GM19099 (cell line): ENCODE measurements at regions not wholly inside any gene's neighbourhood (a gene's known extent, or its start where the extent isn't known, plus 50 kb on each side); places are given as distances from the start of the nearest gene placed in this dataset.

Experiments used
- POLR2A ChIP-seq: IDR thresholded peaks from 3 replicates; pipeline ENCODE4 v1.6.1; 2011; ENCODE audit warnings: low read depth; ENCODE audit not compliant: insufficient read length; ENCODE audit errors: extremely low read depth

- no peak for TF ChIP-seq POLR2A
Observed at GRCh38 chr3:145448436-145448835, 712.5 kb downstream of the PLOD2 start.

DNA sequence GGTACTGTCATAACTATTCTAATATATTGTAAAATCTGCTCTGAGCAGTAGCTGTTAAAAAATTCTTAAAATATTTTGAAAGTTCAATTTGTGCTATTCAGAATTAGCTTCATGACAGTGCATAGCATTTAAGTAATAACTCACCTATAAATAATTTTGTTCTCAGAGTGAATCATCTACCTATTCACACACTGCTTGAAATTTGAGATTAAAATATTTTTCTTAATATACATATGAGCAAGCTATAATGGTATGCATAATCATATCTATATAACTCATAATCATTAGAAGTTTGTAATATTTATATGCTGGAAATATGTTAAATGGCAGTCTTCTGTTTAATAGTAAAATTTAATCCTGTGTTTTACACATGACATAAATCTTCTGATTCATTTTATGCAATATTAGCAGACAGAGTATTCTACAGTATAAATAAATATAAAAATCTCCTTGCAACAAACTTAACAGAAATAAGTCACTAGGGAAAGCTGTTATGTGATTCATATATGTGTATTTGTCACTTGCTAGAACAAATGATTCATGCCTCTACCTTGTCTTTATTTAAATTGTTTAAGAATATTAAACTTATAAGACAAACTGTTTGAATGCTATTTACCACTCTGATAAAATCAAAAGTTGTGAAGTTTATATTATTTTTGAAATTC, 710.8 kb downstream of the PLOD2 start:
- no peak for TF ChIP-seq POLR2A

- TF ChIP-seq POLR2A: no peak
Observed at GRCh38 chr3:145457825-145458552, 703.0 kb downstream of the PLOD2 start.

GRCh38 chr3:145471976-145472375, 689.0 kb downstream of the PLOD2 start:
- TF ChIP-seq POLR2A: no peak

GRCh38 chr3:145483992-145484391, 677.0 kb downstream of the PLOD2 start:
- no peak for TF ChIP-seq POLR2A

DNA sequence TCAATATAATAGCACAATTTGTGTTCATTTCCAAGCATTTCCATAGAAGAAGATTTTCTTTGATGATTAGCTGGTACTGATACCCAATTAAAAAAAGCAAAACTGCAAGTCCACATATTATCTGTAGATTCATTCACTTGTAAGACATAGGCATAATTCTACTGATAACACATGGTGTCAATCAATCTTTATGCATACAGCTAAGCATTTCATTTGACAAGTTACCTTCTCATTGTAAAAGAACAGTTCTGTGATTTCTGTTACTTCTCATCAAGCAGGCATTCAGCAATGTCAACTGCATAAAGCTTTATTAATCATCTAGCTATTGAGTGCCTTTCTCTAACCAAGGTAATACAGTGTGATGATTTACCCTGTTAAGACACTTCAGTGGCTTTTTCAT, 672.0 kb downstream of the PLOD2 start:
- no peak for TF ChIP-seq POLR2A

DNA sequence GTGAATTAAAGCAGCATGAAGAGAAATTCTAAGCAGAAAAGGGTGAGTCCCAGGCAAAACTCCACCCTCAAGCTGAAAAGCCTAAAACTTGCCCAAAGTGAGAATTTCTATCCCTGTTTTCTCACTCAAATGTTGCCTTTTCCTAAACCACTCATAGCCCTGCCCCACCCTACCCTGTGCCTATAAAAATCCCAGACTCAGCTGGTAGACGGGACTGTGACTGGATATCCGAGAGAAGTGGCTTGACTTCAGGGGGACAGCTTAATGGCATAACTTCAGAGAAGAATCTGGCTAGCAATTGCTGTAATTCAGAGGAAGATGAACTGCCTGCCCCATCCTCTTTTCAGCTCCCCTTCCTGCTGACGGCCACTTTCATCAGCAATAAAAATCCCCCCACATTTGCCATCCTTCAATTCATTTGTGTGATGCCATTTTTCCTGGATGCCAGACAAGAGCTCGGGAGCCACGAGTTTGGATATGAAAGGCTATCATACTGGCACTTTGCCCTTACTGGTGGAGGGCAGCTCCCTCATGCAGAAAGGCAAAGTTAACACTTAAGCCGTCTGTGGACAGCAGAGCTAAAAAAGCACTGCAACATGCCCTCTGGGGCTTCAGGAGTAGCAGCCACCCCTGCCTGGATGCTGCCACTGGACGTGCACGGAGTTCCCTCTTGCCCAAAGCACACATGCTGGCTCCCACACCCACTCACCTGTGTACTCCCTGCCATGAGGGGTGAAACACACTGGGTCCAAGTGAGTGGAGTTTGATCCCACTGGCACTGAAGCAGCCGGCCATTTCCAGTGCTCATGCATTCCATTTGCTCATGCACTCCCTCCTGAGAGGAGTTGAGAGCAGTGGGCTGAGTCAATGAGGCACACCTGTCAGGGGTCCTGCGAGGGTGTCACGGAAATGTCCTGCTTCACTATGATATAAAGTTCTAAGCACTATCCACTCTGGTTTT, 670.6 kb downstream of the PLOD2 start:
- no peak for TF ChIP-seq POLR2A

GRCh38 chr3:145492456-145492855, 668.5 kb downstream of the PLOD2 start:
- no peak for TF ChIP-seq POLR2A

DNA sequence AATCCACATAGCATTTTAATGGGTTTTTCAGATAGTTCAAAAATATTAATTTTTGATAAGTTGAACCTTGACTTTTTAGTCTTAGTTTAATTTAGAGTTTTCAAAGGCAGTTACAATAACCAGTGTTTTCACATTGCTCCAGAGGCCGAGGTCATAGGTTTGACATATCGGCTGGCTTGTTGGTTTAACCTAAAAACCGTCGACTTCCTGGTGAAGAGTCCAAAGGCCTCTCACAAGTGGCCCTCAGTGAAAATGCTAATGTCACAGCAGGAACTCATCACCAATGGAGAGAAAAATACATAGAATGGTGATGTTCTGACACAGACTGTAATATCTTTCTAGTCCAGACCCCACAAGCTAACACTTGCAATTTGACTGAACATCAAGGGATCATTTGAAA, 642.3 kb downstream of the PLOD2 start:
- no peak for TF ChIP-seq POLR2A

- TF ChIP-seq POLR2A: no peak
Observed at GRCh38 chr3:145519398-145520047, 641.5 kb downstream of the PLOD2 start.

- TF ChIP-seq POLR2A: no peak
Observed at GRCh38 chr3:145522179-145522578, 638.8 kb downstream of the PLOD2 start.

DNA sequence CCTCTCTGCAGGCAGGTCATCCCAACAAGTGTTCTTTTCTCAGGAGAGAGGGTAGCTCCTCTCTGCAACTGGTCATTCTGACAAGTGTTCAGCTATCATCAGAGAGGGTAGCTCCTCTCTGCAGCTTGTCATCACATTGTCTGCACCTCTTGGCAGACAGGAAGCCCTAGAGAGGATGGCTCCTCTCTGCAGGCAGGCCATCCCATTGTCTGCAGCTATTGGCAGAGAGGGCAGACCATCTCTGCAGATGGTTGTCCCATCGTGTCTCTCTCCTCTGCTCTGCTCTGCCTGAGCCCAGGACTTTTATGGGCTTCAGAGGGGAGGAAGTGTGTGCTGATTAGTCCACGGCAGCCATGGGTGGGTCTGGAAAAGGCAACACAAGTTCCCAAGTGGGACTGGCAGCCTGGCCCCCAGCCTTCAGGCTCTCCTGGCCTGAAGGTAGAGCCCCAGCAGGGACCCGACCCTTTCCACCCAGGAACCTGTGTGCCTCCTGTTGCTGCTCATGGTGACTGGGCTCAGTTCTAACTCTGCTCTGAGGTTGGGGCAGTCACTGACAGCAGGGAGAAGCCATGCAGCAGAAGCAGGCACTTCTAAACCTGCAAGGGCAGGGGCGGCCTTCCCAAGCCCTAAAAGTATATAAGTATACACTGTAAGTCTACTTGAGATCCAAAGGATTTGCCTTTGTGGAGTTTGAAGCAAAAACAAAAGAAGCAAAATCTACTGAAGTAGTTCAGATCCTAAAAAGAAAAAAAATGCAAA, 637.9 kb downstream of the PLOD2 start:
- no peak for TF ChIP-seq POLR2A

- no peak for TF ChIP-seq POLR2A
Observed at GRCh38 chr3:145531548-145531947, 629.4 kb downstream of the PLOD2 start.

- TF ChIP-seq POLR2A: no peak
Observed at GRCh38 chr3:145533696-145534095, 627.3 kb downstream of the PLOD2 start.
